SK-N-MC (cell line): ENCODE measurements at regions not wholly inside any gene's neighbourhood (a gene's known extent, or its start where the extent isn't known, plus 50 kb on each side); places are given as distances from the start of the nearest gene placed in this dataset.

ENCODE experiments used
- DNase-seq: peaks from one replicate; pipeline ENCODE4 v3.0.0-alpha.2; 2011; ENCODE audit warnings: low read depth, low spot score
- H3K27ac ChIP-seq: fragments of 200-600 bp; sonication (generic); 2 replicates; pipeline ENCODE4 v1.5.1; 2016; ENCODE audit warnings: mixed run types
- H3K36me3 ChIP-seq: fragments of 200-600 bp; sonication (generic); 2 replicates; pipeline ENCODE4 v1.6.1; 2017; ENCODE audit warnings: antibody characterized with exemption, low read length, mixed read lengths; ENCODE audit not compliant: insufficient read depth
- H3K4me3 ChIP-seq: fragments of 200-600 bp; sonication (generic); 2 replicates; pipeline ENCODE4 v1.5.1; 2016
- H3K9ac ChIP-seq: fragments of 200-600 bp; sonication (generic); 2 replicates; pipeline ENCODE4 v1.8.0; 2017; ENCODE audit warnings: mixed run types, mixed read lengths; ENCODE audit not compliant: insufficient read length
- H3K9me3 ChIP-seq: fragments of 200-600 bp; sonication (generic); 2 replicates; pipeline ENCODE4 v1.6.1; 2017; ENCODE audit warnings: low read depth, mild to moderate bottlenecking, antibody characterized with exemption, low read length, moderate library complexity, mixed read lengths
- EZH2 ChIP-seq: fragments of 200-600 bp; sonication (generic); IDR thresholded peaks from one replicate; pipeline ENCODE4 v1.6.1; 2017; ENCODE audit warnings: antibody characterized with exemption
- FOXP2 ChIP-seq: optimal IDR thresholded peaks from 2 replicates; pipeline ENCODE3; 2011; ENCODE audit warnings: mild to moderate bottlenecking, moderate library complexity; ENCODE audit not compliant: insufficient read depth; ENCODE audit errors: extremely low read length, control extremely low read depth
- POLR2AphosphoS5 ChIP-seq: IDR thresholded peaks from 2 replicates; pipeline ENCODE4 v1.6.1; 2012; ENCODE audit warnings: mild to moderate bottlenecking, low read depth, low read length, borderline replicate concordance

DNA sequence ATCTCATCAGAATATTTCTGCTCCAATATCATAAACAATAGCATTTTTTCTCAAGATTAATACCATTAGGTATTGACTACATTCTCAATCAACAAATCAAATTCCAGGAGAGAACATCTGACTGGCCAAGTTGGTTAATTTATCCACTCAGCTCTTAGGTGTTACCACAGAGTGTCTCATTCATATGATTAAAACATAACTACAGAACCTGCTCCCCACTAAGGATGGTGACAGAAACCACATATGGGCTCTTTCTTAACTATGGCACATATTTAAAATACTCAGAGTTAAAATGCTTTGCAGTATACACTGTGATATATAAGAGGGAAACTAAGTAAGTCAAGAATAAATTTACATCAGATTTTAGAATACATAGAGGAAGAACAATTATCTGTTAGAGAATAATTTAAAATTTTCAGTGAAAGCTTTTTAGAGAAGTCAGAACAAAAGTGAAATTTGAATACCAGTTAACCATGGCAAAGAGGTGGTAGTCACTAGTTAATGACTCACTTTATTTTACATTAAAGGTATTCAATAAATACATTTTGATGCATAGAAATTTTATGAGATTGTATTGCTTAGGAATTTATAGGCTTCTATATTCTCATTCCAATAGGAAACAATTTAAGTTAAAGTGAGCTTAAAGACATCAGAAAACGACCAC is 1120.8 kb upstream of the TMEFF2 start:
- Histone ChIP-seq H3K4me3 (no peak overlapping the region), H3K9me3 (no peaks in the 10 kb centered on the region), H3K27ac (no peak overlapping the region), H3K9ac (no peak overlapping the region), H3K36me3 (no peaks in the 10 kb centered on the region)
- TF ChIP-seq POLR2AphosphoS5 (no peak), EZH2 (no peak), FOXP2 (no peak)
- no peak for DNase-seq

DNA sequence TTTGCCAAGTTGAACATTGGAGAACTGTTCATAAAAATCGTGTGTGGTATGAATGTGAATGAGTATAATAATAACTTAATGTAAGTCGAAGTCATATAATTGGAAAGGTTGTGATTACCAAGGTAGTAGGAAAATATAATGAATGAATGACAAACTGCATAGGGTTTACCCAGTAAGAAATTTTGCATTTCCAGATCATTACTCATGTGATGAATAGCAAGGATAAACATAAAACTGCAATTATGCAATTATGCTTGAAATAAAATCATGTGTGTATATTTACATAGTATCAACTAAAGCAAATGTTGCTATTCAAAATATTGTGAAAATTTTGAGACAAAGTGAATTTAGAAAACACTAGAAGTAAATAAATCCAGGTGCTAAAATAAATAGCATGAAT is 1108.7 kb upstream of the TMEFF2 start:
- Histone ChIP-seq H3K4me3 (no peak overlapping the region), H3K36me3 (no peaks in the 10 kb centered on the region), H3K9me3 (no peaks in the 10 kb centered on the region), H3K9ac (no peak overlapping the region), H3K27ac (no peak overlapping the region)
- TF ChIP-seq FOXP2 = no peak
- no peak for TF ChIP-seq POLR2AphosphoS5
- TF ChIP-seq EZH2 = no peak
- no peak for DNase-seq

DNA sequence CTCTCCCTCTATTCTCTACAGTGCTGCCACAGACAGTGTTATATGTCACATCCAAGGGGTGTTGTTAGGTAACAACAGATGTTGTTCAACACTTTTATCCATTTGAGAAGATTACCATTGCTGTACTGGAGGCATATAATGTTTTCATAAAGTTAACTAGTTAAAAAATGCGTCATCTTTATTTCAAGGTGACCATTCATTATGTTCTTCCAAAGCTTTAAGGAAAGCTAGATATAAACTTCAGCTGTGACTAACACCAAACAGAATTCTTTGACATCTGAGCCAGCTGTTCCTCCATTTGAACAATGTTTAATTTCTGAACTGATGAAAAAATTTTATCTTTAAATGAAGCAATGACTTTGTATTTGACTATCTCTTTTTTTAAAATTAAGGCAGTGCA is 1099.6 kb upstream of the TMEFF2 start:
- Histone ChIP-seq H3K9ac (no peak overlapping the region), H3K27ac (no peak overlapping the region), H3K4me3 (no peak overlapping the region), H3K9me3 (no peaks in the 10 kb centered on the region), H3K36me3 (no peaks in the 10 kb centered on the region)
- DNase-seq = no peak
- TF ChIP-seq FOXP2 (no peak), POLR2AphosphoS5 (no peak), EZH2 (no peak)

DNA sequence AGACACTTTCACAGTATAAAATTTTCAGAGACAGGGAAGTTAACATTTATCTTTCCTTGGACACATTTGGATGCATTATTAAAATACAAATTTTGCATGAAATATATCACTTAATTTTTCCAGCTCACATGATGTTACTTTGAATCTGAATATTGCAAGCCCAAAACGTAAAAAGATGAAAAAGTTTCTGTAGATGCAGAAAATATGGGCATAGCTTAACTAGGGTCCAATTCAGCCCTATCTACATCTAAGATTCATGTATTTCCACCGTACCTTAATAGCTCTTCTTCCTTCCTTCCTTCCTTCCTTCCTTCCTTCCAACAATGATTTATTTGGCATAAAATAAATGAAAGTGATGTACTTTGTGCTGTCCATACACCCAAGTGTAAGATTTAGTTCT is 1084.6 kb upstream of the TMEFF2 start:
- H3K36me3 ChIP-seq = no peaks in the 10 kb centered on the region
- H3K9ac ChIP-seq = no peak overlapping the region
- peak; percentile 64 for DNase-seq
- H3K4me3 ChIP-seq = peak overlapping the region; percentile 19
- H3K9me3 ChIP-seq = no peaks in the 10 kb centered on the region
- TF ChIP-seq POLR2AphosphoS5 = peak; percentile 56; the same call in 1 of the 2 replicates
- TF ChIP-seq EZH2 = no peak
- peak overlapping the region; percentile 91 for H3K27ac ChIP-seq

DNA sequence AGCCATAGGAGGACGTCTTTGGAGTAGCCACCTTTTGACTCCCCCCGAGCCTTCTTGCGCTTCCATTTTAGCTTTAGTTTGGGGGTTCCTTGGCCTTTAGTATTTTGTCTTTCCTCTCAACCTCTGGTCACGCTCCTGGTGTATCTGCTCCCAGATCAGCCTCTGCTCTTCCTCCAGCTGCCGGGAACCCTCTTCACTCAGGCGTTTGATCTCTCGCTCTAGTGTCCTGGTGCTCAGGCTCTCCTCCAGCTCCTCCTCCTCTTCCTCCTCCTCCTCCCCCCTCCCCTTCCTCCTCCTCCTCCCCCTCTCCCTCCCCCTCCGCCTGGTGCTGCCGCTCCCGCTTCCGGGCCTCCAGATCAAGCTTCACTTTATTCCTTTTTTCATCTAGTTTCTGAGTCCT is 1082.3 kb upstream of the TMEFF2 start:
- no peak overlapping the region for H3K9ac ChIP-seq
- TF ChIP-seq FOXP2 = no peak
- no peak for TF ChIP-seq POLR2AphosphoS5
- TF ChIP-seq EZH2 = no peak
- no peaks in the 10 kb centered on the region for H3K9me3 ChIP-seq
- no peak overlapping the region for H3K4me3 ChIP-seq
- H3K36me3 ChIP-seq = no peaks in the 10 kb centered on the region
- DNase-seq = no peak
- no peak overlapping the region for H3K27ac ChIP-seq

DNA sequence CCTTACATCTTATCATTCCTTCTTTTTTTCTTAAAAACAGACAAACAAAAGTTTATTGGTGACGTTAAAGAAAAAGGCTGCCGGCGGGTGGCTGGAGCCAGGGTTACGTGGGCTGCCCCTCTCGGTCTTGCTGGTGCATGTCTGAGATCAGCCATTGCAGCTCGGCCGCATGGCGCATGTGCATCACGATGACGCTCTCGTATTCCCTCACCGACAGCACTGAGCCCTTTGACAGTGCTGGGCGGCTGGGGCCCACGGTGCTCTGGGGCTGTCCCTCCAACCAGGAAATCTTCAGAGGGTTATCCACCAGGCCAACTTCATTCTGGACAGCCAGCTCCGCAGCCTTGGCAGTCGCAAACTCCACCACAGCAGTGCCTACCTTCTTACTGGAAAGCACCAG is 1081.8 kb upstream of the TMEFF2 start:
- no peak for DNase-seq
- TF ChIP-seq POLR2AphosphoS5 (no peak), FOXP2 (no peak), EZH2 (no peak)

DNA sequence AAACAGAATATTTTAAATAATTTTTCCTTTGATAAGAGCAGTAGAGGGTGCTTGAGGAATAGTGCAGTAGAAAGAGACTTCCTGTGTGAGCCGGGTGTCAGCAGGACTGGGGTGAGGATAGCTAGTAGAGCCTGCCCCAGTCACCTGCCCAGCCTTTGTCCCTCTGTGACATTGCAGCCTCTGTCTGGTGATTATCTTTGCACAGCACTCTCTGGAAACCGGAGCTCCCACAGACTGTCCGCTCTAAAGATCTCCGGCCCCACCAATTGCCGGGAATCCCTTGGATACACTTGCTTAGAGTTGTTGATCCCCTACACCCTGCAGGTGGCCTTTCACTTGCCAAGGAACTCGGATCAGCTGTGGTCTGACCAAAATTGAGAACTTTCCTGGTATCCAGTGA is 1081.3 kb upstream of the TMEFF2 start:
- no peaks in the 10 kb centered on the region for H3K9me3 ChIP-seq
- TF ChIP-seq POLR2AphosphoS5 (no peak), FOXP2 (no peak), EZH2 (no peak)
- H3K9ac ChIP-seq = no peak overlapping the region
- DNase-seq = no peak
- no peaks in the 10 kb centered on the region for H3K36me3 ChIP-seq
- H3K4me3 ChIP-seq = no peak overlapping the region
- H3K27ac ChIP-seq = no peak overlapping the region

More for the DNA sequence above, 1081.8 kb upstream of the TMEFF2 start:
- no peak overlapping the region for H3K27ac ChIP-seq
- H3K9me3 ChIP-seq = no peaks in the 10 kb centered on the region
- H3K4me3 ChIP-seq = no peak overlapping the region
- no peak overlapping the region for H3K9ac ChIP-seq
- no peaks in the 10 kb centered on the region for H3K36me3 ChIP-seq

DNA sequence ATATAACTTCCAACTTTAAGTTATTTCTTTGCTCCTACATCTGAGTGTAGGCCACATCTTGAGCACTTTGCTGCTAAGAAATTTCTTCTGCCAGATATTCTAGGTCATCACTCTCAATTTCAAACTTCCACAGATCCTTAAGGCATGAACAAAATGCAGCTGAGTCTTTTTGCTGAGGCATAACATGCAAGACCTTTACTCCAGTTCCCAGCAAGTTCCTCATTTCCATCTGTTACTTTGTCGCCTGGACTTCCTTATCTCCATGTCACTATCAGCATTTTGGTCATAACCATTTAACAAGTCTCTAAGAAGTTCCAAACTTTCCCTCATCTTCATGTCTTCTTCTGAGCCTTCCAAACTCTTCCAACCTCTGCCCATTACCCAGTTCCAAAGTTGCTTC is 1077.3 kb upstream of the TMEFF2 start:
- TF ChIP-seq EZH2 (no peak), FOXP2 (no peak), POLR2AphosphoS5 (no peak)
- Histone ChIP-seq H3K27ac (no peak overlapping the region), H3K9me3 (no peaks in the 10 kb centered on the region), H3K9ac (no peak overlapping the region), H3K4me3 (no peak overlapping the region), H3K36me3 (no peaks in the 10 kb centered on the region)
- DNase-seq = no peak

DNA sequence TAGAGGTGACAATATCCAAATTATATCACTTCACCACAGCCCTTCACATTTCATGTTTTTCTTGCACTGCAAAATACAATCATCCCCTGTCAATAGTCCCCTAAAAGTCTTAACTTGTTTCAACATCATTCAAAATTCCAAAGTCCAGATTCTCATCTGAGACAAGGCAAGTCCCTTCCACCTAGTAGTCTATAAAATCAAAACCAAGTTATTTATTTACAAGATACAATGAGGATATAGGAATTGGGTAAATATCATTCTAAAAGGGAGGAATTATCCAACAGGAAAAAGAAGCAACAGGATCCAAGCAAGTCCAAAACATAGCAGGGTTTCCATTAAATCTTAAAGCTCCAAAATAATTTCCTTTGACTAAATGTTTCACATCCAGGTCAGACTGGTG is 1076.1 kb upstream of the TMEFF2 start:
- H3K4me3 ChIP-seq = no peak overlapping the region
- H3K36me3 ChIP-seq = no peaks in the 10 kb centered on the region
- H3K27ac ChIP-seq = no peak overlapping the region
- H3K9me3 ChIP-seq = no peaks in the 10 kb centered on the region
- no peak overlapping the region for H3K9ac ChIP-seq
- TF ChIP-seq POLR2AphosphoS5 (no peak), FOXP2 (no peak), EZH2 (no peak)
- no peak for DNase-seq
